ENCODE measurements at regions not wholly inside any gene's neighbourhood (a gene's known extent, or its start where the extent isn't known, plus 50 kb on each side); places are given as distances from the start of the nearest gene placed in this dataset.
"Not testable (repeated sequence)": the region's sequence is repeated elsewhere in the genome, so short reads cannot be mapped to it uniquely, and the experiment has no call there.

GRCh38 chr13:97761796-97762540, 191.5 kb upstream of the IPO5 start:
- intact Hi-C loops (cut with DNase I; ENCODE audit: low total_unique reads), result no loop called here
- Histone ChIP-seq H3K4me1 (no peaks in the 10 kb centered on the region), H3K4me3 (no peak overlapping the region), H3K9me3 (peaks cover 0 to 12% (median 0%) of the 10 kb centered on the region in 8 donors), H3K27me3 (replicated peaks in 1 of 7) (no peaks in the 10 kb centered on the region), H3K36me3 (no peaks in the 10 kb centered on the region), H3K27ac (no peak overlapping the region)
- no peak for DNase-seq
- TF ChIP-seq POLR2AphosphoS5 (IDR thresholded peaks at IDR 0.05) (no peak), POLR2A (IDR thresholded peaks at IDR 0.05) (no peak)
- TF ChIP-seq, protein P1, sequence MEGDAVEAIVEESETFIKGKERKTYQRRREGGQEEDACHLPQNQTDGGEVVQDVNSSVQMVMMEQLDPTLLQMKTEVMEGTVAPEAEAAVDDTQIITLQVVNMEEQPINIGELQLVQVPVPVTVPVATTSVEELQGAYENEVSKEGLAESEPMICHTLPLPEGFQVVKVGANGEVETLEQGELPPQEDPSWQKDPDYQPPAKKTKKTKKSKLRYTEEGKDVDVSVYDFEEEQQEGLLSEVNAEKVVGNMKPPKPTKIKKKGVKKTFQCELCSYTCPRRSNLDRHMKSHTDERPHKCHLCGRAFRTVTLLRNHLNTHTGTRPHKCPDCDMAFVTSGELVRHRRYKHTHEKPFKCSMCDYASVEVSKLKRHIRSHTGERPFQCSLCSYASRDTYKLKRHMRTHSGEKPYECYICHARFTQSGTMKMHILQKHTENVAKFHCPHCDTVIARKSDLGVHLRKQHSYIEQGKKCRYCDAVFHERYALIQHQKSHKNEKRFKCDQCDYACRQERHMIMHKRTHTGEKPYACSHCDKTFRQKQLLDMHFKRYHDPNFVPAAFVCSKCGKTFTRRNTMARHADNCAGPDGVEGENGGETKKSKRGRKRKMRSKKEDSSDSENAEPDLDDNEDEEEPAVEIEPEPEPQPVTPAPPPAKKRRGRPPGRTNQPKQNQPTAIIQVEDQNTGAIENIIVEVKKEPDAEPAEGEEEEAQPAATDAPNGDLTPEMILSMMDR (IDR thresholded peaks at IDR 0.05 in 8 of 11, conservative IDR thresholded peaks at IDR 0.05 in 3 of 11), result no peak
- 57 to 75% (median 68%) methylated on average over 3 of the region's 3 CpGs for whole genome bisulfite sequencing, 5 donors

GRCh38 chr13:97766749-97767148, 186.7 kb upstream of the IPO5 start:
- H3K27me3 ChIP-seq (replicated peaks in 1 of 7), result no peaks in the 10 kb centered on the region
- no peak overlapping the region for H3K27ac ChIP-seq
- 39 to 63% (median 54%) methylated on average over 1 of the region's 1 CpG for WGBS, 5 donors
- intact Hi-C loops (cut with DNase I; ENCODE audit: low total_unique reads), result no loop called here
- no peak for DNase-seq
- no peaks in the 10 kb centered on the region for H3K4me1 ChIP-seq
- peaks cover 0 to 12% (median 0%) of the 10 kb centered on the region in 8 donors for H3K9me3 ChIP-seq
- TF ChIP-seq POLR2AphosphoS5 (IDR thresholded peaks at IDR 0.05) (no peak), POLR2A (IDR thresholded peaks at IDR 0.05) (no peak)
- TF ChIP-seq, protein P1 (IDR thresholded peaks at IDR 0.05 in 8 of 11, conservative IDR thresholded peaks at IDR 0.05 in 3 of 11), result no peak
- H3K36me3 ChIP-seq, result no peaks in the 10 kb centered on the region
- H3K4me3 ChIP-seq, result no peak overlapping the region

GRCh38 chr13:97768134-97768533, 185.3 kb upstream of the IPO5 start:
- no peak overlapping the region for H3K27ac ChIP-seq
- no peaks in the 10 kb centered on the region for H3K27me3 ChIP-seq (replicated peaks in 1 of 7)
- H3K36me3 ChIP-seq, result no peaks in the 10 kb centered on the region
- peaks cover 0 to under 1% (median 0%) of the 10 kb centered on the region in 8 donors for H3K9me3 ChIP-seq
- no peaks in the 10 kb centered on the region for H3K4me1 ChIP-seq
- no peak overlapping the region for H3K4me3 ChIP-seq
- 53 to 77% (median 56%) methylated on average over 3 of the region's 3 CpGs for WGBS, 5 donors
- DNase-seq, result no peak
- intact Hi-C loops (cut with DNase I; ENCODE audit: low total_unique reads), result no loop called here
- TF ChIP-seq POLR2A (IDR thresholded peaks at IDR 0.05), result no peak
- no peak for TF ChIP-seq POLR2AphosphoS5 (IDR thresholded peaks at IDR 0.05)
- TF ChIP-seq, protein P1 (IDR thresholded peaks at IDR 0.05 in 8 of 11, conservative IDR thresholded peaks at IDR 0.05 in 3 of 11), result no peak

- H3K4me1 ChIP-seq; H3K27me3 ChIP-seq (replicated peaks in 1 of 7); H3K27ac ChIP-seq; H3K4me3 ChIP-seq; H3K9me3 ChIP-seq; intact Hi-C loops (cut with DNase I; ENCODE audit: low total_unique reads); H3K36me3 ChIP-seq; DNase-seq: not testable (repeated sequence)
- WGBS, 5 donors, result 87 to 97% (median 91%) methylated on average over 5 of the region's 5 CpGs
These were observed 183.2 kb upstream of the IPO5 start for GRCh38 chr13:97770231-97770630.

DNA sequence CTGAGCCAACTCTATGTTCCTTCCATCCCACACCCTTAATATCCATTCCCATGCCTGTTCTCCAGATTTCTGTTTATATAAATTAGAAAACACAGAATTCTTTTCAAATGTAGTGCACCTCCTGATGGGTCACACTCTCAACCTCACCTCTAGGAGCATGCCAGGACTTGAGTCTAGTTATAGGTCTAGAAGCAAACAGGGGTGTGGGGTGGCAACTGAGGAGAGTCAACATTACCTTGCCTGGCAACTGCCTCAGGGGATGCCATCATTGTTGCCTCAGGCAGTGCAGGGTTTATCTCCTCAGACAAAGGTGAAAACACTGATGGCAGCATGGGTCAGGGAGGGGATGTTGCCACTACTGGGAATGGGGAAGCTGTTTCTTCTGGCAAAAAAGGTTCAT, 181.0 kb upstream of the IPO5 start:
- intact Hi-C loops (cut with DNase I; ENCODE audit: low total_unique reads); DNase-seq: not testable (repeated sequence)

DNA sequence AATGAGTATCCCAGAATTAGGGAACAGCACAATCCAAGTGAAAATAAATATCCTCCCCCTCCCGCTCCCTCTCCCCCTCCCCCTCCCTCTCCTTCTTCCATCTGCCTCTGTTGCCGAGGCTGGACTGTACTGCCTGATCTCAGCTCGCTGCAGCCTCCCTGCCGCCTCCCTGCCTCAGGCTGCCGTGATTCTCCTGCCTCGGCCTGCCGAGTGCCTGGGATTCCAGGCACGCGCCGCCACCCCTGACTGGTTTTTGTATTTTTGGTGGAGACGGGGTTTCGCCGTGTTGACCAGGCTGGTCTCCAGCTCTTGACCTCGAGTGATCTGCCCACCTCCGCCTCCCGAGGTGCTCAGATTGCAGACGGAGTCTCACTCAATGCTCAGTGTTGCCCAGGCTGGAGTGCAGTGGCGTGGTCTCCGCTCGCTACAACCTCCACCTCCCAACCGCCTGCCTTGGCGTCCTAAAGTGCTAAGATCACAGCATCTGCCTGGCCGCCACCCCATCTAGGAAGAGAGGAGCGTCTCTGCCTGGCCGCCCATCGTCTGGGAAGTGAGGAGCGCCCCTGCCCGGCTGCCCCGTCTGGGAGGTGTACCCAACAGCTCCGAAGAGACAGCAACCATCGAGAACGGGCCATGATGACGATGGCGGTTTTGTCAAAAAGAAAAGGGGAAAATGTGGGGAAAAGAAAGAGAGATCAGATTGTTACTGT, 178.9 kb upstream of the IPO5 start:
- H3K27ac ChIP-seq; H3K4me1 ChIP-seq; intact Hi-C loops (cut with DNase I; ENCODE audit: low total_unique reads); H3K4me3 ChIP-seq; DNase-seq; H3K36me3 ChIP-seq; H3K27me3 ChIP-seq (replicated peaks in 1 of 7): not testable (repeated sequence)
- 83 to 89% (median 85%) methylated on average over 28 to 34 of the region's 34 CpGs for WGBS, 5 donors
- peaks cover 0 to 15% (median 0%) of the 10 kb centered on the region in 8 donors for H3K9me3 ChIP-seq

More for the DNA sequence above, 181.0 kb upstream of the IPO5 start:
- not testable (repeated sequence) for H3K4me3 ChIP-seq; H3K27me3 ChIP-seq (replicated peaks in 1 of 7); H3K36me3 ChIP-seq; H3K27ac ChIP-seq; H3K4me1 ChIP-seq
- peaks cover 0 to 12% (median 0%) of the 10 kb centered on the region in 8 donors for H3K9me3 ChIP-seq
